GM21367 (cell line): ENCODE measurements at regions not wholly inside any gene's neighbourhood (a gene's known extent, or its start where the extent isn't known, plus 50 kb on each side); places are given as distances from the start of the nearest gene placed in this dataset.
"Not testable (repeated sequence)": the region's sequence is repeated elsewhere in the genome, so short reads cannot be mapped to it uniquely, and the experiment has no call there.

Source experiments
- ATAC-seq: cut with Tn5 transposase; IDR thresholded peaks from one replicate; pipeline ENCODE4 v1.9.1; 2021; ENCODE audit not compliant: unreplicated experiment

GRCh38 chr6:56724455-56724854 lies 81.8 kb upstream of the DST start:
- ATAC-seq, result no peak

- ATAC-seq, result no peak
These were observed 78.2 kb upstream of the DST start for GRCh38 chr6:56720882-56721281.

- not testable (repeated sequence) for ATAC-seq
These were observed 77.5 kb upstream of the DST start for GRCh38 chr6:56720202-56720601.

GRCh38 chr6:56719315-56720058 lies 76.8 kb upstream of the DST start:
- not testable (repeated sequence) for ATAC-seq

- no peak for ATAC-seq
These were observed 75.5 kb upstream of the DST start for GRCh38 chr6:56718236-56718635.

GRCh38 chr6:56716229-56716628 lies 73.5 kb upstream of the DST start:
- no peak for ATAC-seq

GRCh38 chr6:56715741-56716140 lies 73.1 kb upstream of the DST start:
- ATAC-seq, result no peak

GRCh38 chr6:56714982-56715456 lies 72.3 kb upstream of the DST start:
- no peak for ATAC-seq

- ATAC-seq, result no peak
These were observed 71.6 kb upstream of the DST start for GRCh38 chr6:56714273-56714672.

- ATAC-seq, result no peak
These were observed 70.6 kb upstream of the DST start for GRCh38 chr6:56713254-56713672.

GRCh38 chr6:56710967-56711366 lies 68.3 kb upstream of the DST start:
- ATAC-seq, result no peak

- no peak for ATAC-seq
These were observed 67.0 kb upstream of the DST start for GRCh38 chr6:56709650-56710049.

GRCh38 chr6:56708810-56709597 lies 66.3 kb upstream of the DST start:
- no peak for ATAC-seq

- ATAC-seq, result no peak
These were observed 64.5 kb upstream of the DST start for GRCh38 chr6:56706981-56707726.

- ATAC-seq, result no peak
These were observed 56.5 kb upstream of the DST start for GRCh38 chr6:56699066-56699654.

GRCh38 chr6:56695702-56696101 lies 53.0 kb upstream of the DST start:
- ATAC-seq, result no peak

GRCh38 chr6:56694002-56694401 lies 51.3 kb upstream of the DST start:
- ATAC-seq, result no peak

- ATAC-seq, result no peak
These were observed 50.5 kb upstream of the DST start for GRCh38 chr6:56693246-56693607.

- ATAC-seq, result no peak
These were observed 50.0 kb upstream of the DST start for GRCh38 chr6:56692523-56693245.
